ENCODE measurements at regions not wholly inside any gene's neighbourhood (a gene's known extent, or its start where the extent isn't known, plus 50 kb on each side); places are given as distances from the start of the nearest gene placed in this dataset.
"Not testable (repeated sequence)": the region's sequence is repeated elsewhere in the genome, so short reads cannot be mapped to it uniquely, and the experiment has no call there.

- intact Hi-C loops (cut with DNase I; ENCODE audit: low total_unique reads), result loop anchor here (10.0 kb wide), 1 partner anchor 462 kb away; no protein-coding TSS in a partner anchor
- TF ChIP-seq POLR2AphosphoS5 (IDR thresholded peaks at IDR 0.05) (no peak), POLR2A (IDR thresholded peaks at IDR 0.05) (no peak), CTCF (IDR thresholded peaks at IDR 0.05 in 8 of 11, conservative IDR thresholded peaks at IDR 0.05 in 3 of 11) (no peak)
- Histone ChIP-seq H3K4me1 (peaks cover 0 to 22% (median 7%) of the 10 kb centered on the region in 6 donors), H3K9me3 (no peaks in the 10 kb centered on the region), H3K27ac (no peak overlapping the region), H3K36me3 (no peaks in the 10 kb centered on the region), H3K4me3 (no peak overlapping the region), H3K27me3 (replicated peaks in 1 of 7) (no peaks in the 10 kb centered on the region)
- WGBS, 5 donors, result 90 to 94% (median 94%) methylated on average over 8 of the region's 8 CpGs
- DNase-seq, result no peak
Observed at GRCh38 chr10:27356738-27357137, 116.1 kb upstream of the ACBD5 start.

- no peak for DNase-seq
- no peak overlapping the region for H3K27ac ChIP-seq
- no peaks in the 10 kb centered on the region for H3K27me3 ChIP-seq (replicated peaks in 1 of 7)
- no peaks in the 10 kb centered on the region for H3K36me3 ChIP-seq
- no peaks in the 10 kb centered on the region for H3K9me3 ChIP-seq
- H3K4me3 ChIP-seq, result no peak overlapping the region
- no peak for TF ChIP-seq POLR2AphosphoS5 (IDR thresholded peaks at IDR 0.05)
- TF ChIP-seq CTCF (IDR thresholded peaks at IDR 0.05 in 8 of 11, conservative IDR thresholded peaks at IDR 0.05 in 3 of 11), result no peak
- no peak for TF ChIP-seq POLR2A (IDR thresholded peaks at IDR 0.05)
- intact Hi-C loops (cut with DNase I; ENCODE audit: low total_unique reads), result loop anchor here (10.0 kb wide), 1 partner anchor 461 kb away; no protein-coding TSS in a partner anchor
- 91 to 95% (median 91%) methylated on average over 7 of the region's 7 CpGs for WGBS, 5 donors
- peaks cover 0 to 22% (median 7%) of the 10 kb centered on the region in 6 donors for H3K4me1 ChIP-seq
Observed at GRCh38 chr10:27355918-27356573, 115.4 kb upstream of the ACBD5 start.

- intact Hi-C loops (cut with DNase I; ENCODE audit: low total_unique reads), result loop anchor here (10.0 kb wide), 1 partner anchor 460 kb away; no protein-coding TSS in a partner anchor
- Histone ChIP-seq H3K4me1 (peaks cover 0 to 22% (median 7%) of the 10 kb centered on the region in 6 donors), H3K4me3 (peak overlapping the region in 1 of 8 donors; percentile 5), H3K27ac (peak overlapping the region in 1 of 8 donors; percentile 10)
- DNase-seq; H3K36me3 ChIP-seq; H3K9me3 ChIP-seq; H3K27me3 ChIP-seq (replicated peaks in 1 of 7): not testable (repeated sequence)
- peak in 1 of 3 donors; percentile 18 for TF ChIP-seq POLR2AphosphoS5 (IDR thresholded peaks at IDR 0.05)
- 22 to 65% (median 45%) methylated on average over 10 to 11 of the region's 11 CpGs for WGBS, 5 donors
Observed at GRCh38 chr10:27354643-27355270, 114.2 kb upstream of the ACBD5 start.

GRCh38 chr10:27354100-27354499, 113.5 kb upstream of the ACBD5 start:
- not testable (repeated sequence) for H3K36me3 ChIP-seq; H3K9me3 ChIP-seq; DNase-seq; H3K4me3 ChIP-seq; H3K27ac ChIP-seq; H3K27me3 ChIP-seq (replicated peaks in 1 of 7)
- WGBS, 5 donors, result 57 to 71% (median 61%) methylated on average over 5 of the region's 5 CpGs
- H3K4me1 ChIP-seq, result peaks cover 0 to 22% (median 7%) of the 10 kb centered on the region in 6 donors
- intact Hi-C loops (cut with DNase I; ENCODE audit: low total_unique reads), result loop anchor here (10.0 kb wide), 1 partner anchor 459 kb away; no protein-coding TSS in a partner anchor

- WGBS, 5 donors, result 72 to 92% (median 87%) methylated on average over 20 of the region's 20 CpGs
- H3K9me3 ChIP-seq, result no peaks in the 10 kb centered on the region
- DNase-seq, result no peak
- intact Hi-C loops (cut with DNase I; ENCODE audit: low total_unique reads), result loop anchor here (10.0 kb wide), 1 partner anchor 455 kb away; no protein-coding TSS in a partner anchor
- H3K27ac ChIP-seq, result no peak overlapping the region
- peaks cover 0 to 32% (median 11%) of the 10 kb centered on the region in 6 donors for H3K4me1 ChIP-seq
- no peaks in the 10 kb centered on the region for H3K36me3 ChIP-seq
- H3K27me3 ChIP-seq (replicated peaks in 1 of 7), result peaks cover 0 to 4% (median 0%) of the 10 kb centered on the region in 7 donors
- TF ChIP-seq POLR2AphosphoS5 (IDR thresholded peaks at IDR 0.05) (no peak), POLR2A (IDR thresholded peaks at IDR 0.05) (no peak), CTCF (IDR thresholded peaks at IDR 0.05 in 8 of 11, conservative IDR thresholded peaks at IDR 0.05 in 3 of 11) (no peak)
- H3K4me3 ChIP-seq, result no peak overlapping the region
Observed at GRCh38 chr10:27349987-27350386, 109.4 kb upstream of the ACBD5 start.

GRCh38 chr10:27347827-27348207, 107.2 kb upstream of the ACBD5 start:
- H3K27ac ChIP-seq; H3K27me3 ChIP-seq (replicated peaks in 1 of 7); H3K4me3 ChIP-seq; DNase-seq; H3K9me3 ChIP-seq; H3K36me3 ChIP-seq; intact Hi-C loops (cut with DNase I; ENCODE audit: low total_unique reads): not testable (repeated sequence)
- H3K4me1 ChIP-seq, result peaks cover 0 to 21% (median 5%) of the 10 kb centered on the region in 6 donors
- WGBS, 5 donors, result 33 to 49% (median 42%) methylated on average over 4 of the region's 4 CpGs

Data from spleen (tissue), 11 donors.